GM23338 (cell line): ENCODE measurements at regions not wholly inside any gene's neighbourhood (a gene's known extent, or its start where the extent isn't known, plus 50 kb on each side); places are given as distances from the start of the nearest gene placed in this dataset.
A peak's percentile ranks its signal among the peaks of the same experiment; 100 is the strongest.

Experiments used
- ATAC-seq: fragments of 200-7000 bp; cut with Tn5 transposase; 3 replicates; pipeline ENCODE4 v1.9.1; 2020
- DNase-seq: peaks from one replicate; pipeline ENCODE4 v3.0.0-alpha.2; 2015; ENCODE audit warnings: low spot score
- H2AFZ ChIP-seq: fragments of 200-600 bp; sonication (generic); 2 replicates; pipeline ENCODE4 v1.8.0; 2016; ENCODE audit warnings: antibody characterized with exemption, mild to moderate bottlenecking, moderate library complexity
- H3F3A ChIP-seq: fragments of 200-600 bp; sonication (generic); replicated peaks from 2 replicates; pipeline ENCODE4 v1.8.0; 2017; ENCODE audit warnings: antibody characterized with exemption, mixed run types, low read depth
- H3K27ac ChIP-seq: fragments of 200-600 bp; sonication (generic); 2 replicates; pipeline ENCODE4 v1.6.1; 2016; ENCODE audit warnings: low read depth
- H3K27me3 ChIP-seq: fragments of 200-600 bp; sonication (generic); 2 replicates; pipeline ENCODE4 v1.8.0; 2016; ENCODE audit warnings: mild to moderate bottlenecking, mixed run types, moderate library complexity; ENCODE audit not compliant: insufficient read depth
- H3K36me3 ChIP-seq: fragments of 200-600 bp; sonication (generic); 2 replicates; pipeline ENCODE4 v1.8.0; 2016; ENCODE audit warnings: mild to moderate bottlenecking; ENCODE audit not compliant: insufficient read depth
- H3K4me1 ChIP-seq: fragments of 200-600 bp; sonication (generic); 2 replicates; pipeline ENCODE4 v1.8.0; 2016; ENCODE audit warnings: mild to moderate bottlenecking, moderate library complexity; ENCODE audit not compliant: insufficient read depth
- H3K4me2 ChIP-seq: fragments of 200-600 bp; sonication (generic); 2 replicates; pipeline ENCODE4 v1.7.1; 2017; ENCODE audit warnings: mixed run types
- H3K4me3 ChIP-seq: fragments of 200-600 bp; sonication (generic); 2 replicates; pipeline ENCODE4 v1.6.1; 2016; ENCODE audit warnings: mixed run types
- H3K79me2 ChIP-seq: fragments of 200-600 bp; sonication (generic); replicated peaks from 2 replicates; pipeline ENCODE4 v1.8.0; 2017; ENCODE audit warnings: mild to moderate bottlenecking; ENCODE audit not compliant: insufficient read depth
- H3K9me2 ChIP-seq: fragments of 200-600 bp; sonication (generic); 2 replicates; pipeline ENCODE4 v1.8.0; 2017; ENCODE audit not compliant: insufficient read depth
- H4K20me1 ChIP-seq: fragments of 200-600 bp; sonication (generic); replicated peaks from 2 replicates; pipeline ENCODE4 v1.8.0; 2017; ENCODE audit warnings: mild to moderate bottlenecking; ENCODE audit not compliant: insufficient read depth
- H3K27ac Mint-ChIP-seq: 2 replicates; pipeline ENCODE4 v1.8.0; 2020; ENCODE audit warnings: inconsistent platforms, mild to moderate bottlenecking, moderate library complexity, mixed read lengths
- H3K27me3 Mint-ChIP-seq: 3 replicates; pipeline ENCODE4 v1.8.0; 2022; ENCODE audit warnings: low read depth, mild to moderate bottlenecking, moderate library complexity, mixed read lengths, inconsistent platforms; ENCODE audit not compliant: insufficient read depth, poor library complexity
- H3K36me3 Mint-ChIP-seq: 3 replicates; pipeline ENCODE4 v1.8.0; 2021; ENCODE audit warnings: low read depth, mild to moderate bottlenecking, inconsistent platforms, moderate library complexity, mixed read lengths
- H3K4me1 Mint-ChIP-seq: 3 replicates; pipeline ENCODE4 v1.8.0; 2020; ENCODE audit warnings: mild to moderate bottlenecking, inconsistent platforms, mixed read lengths
- H3K4me3 Mint-ChIP-seq: 3 replicates; pipeline ENCODE4 v1.8.0; 2021; ENCODE audit warnings: moderate library complexity, mild to moderate bottlenecking, inconsistent platforms, mixed read lengths
- H3K9me3 Mint-ChIP-seq: 3 replicates; pipeline ENCODE4 v1.8.0; 2020; ENCODE audit warnings: moderate library complexity, mild to moderate bottlenecking, inconsistent platforms, mixed read lengths
- CREB1 ChIP-seq: fragments of 250-450 bp; sonication (Bioruptor Pico); IDR thresholded peaks from 2 replicates; pipeline ENCODE4 v1.5.0; 2020; ENCODE audit warnings: low read depth, mild to moderate bottlenecking, moderate library complexity
- EZH2 ChIP-seq: fragments of 200-600 bp; sonication (generic); IDR thresholded peaks from one replicate; pipeline ENCODE4 v1.8.0; 2017; ENCODE audit warnings: antibody characterized with exemption, mild to moderate bottlenecking, low read depth; ENCODE audit not compliant: unreplicated experiment
- EZH2phosphoT487 ChIP-seq: fragments of 200-600 bp; sonication (generic); IDR thresholded peaks from one replicate; pipeline ENCODE4 v1.8.1; 2018; ENCODE audit warnings: antibody characterized with exemption; ENCODE audit not compliant: unreplicated experiment
- JUNB ChIP-seq: IDR thresholded peaks from one replicate; pipeline ENCODE4 v1.6.1; 2016; ENCODE audit warnings: antibody characterized with exemption; ENCODE audit not compliant: unreplicated experiment
- NANOG ChIP-seq: IDR thresholded peaks from 2 replicates; pipeline ENCODE4 v1.6.1; 2016; ENCODE audit warnings: antibody characterized with exemption, borderline replicate concordance
- POLR2AphosphoS5 ChIP-seq: IDR thresholded peaks from 2 replicates; pipeline ENCODE4 v1.6.1; 2016; ENCODE audit warnings: antibody characterized with exemption, low read depth
- STAT1 ChIP-seq: IDR thresholded peaks from one replicate; pipeline ENCODE4 v1.6.1; 2016; ENCODE audit warnings: antibody characterized with exemption; ENCODE audit not compliant: unreplicated experiment
- ZNF114 ChIP-seq: fragments of 250-450 bp; sonication (Bioruptor Pico); IDR thresholded peaks from 2 replicates; pipeline ENCODE4 v1.5.0; 2020; ENCODE audit warnings: mild to moderate bottlenecking, moderate library complexity
- ZNF331 ChIP-seq: fragments of 250-450 bp; sonication (Bioruptor Pico); IDR thresholded peaks from 2 replicates; pipeline ENCODE4 v1.5.0; 2020; ENCODE audit warnings: low read depth, mild to moderate bottlenecking, moderate library complexity
- TF ChIP-seq, protein P1 (sequence below): IDR thresholded peaks from one replicate; pipeline ENCODE4 v1.6.1; 2018; ENCODE audit warnings: antibody characterized with exemption; ENCODE audit not compliant: unreplicated experiment
- TF ChIP-seq, protein P2 (sequence below), 2 experiments: fragments of 200-600 bp in 1 of 2; sonication (generic) in 1 of 2; conservative IDR thresholded peaks; 2 replicates each; pipeline versions ENCODE4 v1.5.1 to v1.6.1; 2016 to 2017; ENCODE audit warnings: antibody characterized with exemption in 2 of 2, low read depth in 2 of 2, mild to moderate bottlenecking in 2 of 2, moderate library complexity in 1 of 2
- TF ChIP-seq, protein P3 (sequence below): IDR thresholded peaks from 2 replicates; pipeline ENCODE4 v1.6.1; 2016; ENCODE audit warnings: antibody characterized with exemption
- TF ChIP-seq, protein P4 (sequence below): fragments of 250-450 bp; sonication (Bioruptor Pico); IDR thresholded peaks from 2 replicates; pipeline ENCODE4 v1.5.0; 2020; ENCODE audit warnings: mild to moderate bottlenecking, moderate library complexity

DNA sequence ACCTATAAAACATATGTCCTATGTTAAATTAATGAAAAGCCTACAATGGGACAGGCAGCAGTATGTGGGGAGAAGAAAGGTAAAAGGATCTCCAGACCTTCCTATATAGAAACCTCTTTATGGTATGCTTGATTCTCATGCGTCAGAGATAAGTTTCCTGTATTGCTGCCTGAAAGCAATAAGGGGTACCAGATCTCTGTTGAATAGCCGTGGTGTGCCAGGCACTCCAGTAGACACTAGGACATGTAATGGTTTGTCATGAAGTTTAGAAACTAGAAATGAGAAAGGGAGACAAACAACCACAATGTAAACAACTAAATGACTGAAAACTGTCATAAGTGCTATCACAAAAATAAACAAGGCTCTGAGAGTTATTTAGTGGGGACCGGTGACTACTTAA, 168.1 kb downstream of the EFHB start:
- Histone ChIP-seq H3K27ac (no peak overlapping the region), H3K9me2 (no peaks in the 10 kb centered on the region), H3K4me2 (no peak overlapping the region), H3K4me3 (no peak overlapping the region), H3F3A (no peaks in the 10 kb centered on the region), H3K27me3 (no peaks in the 10 kb centered on the region), H3K4me1 (no peaks in the 10 kb centered on the region), H3K79me2 (no peaks in the 10 kb centered on the region), H3K36me3 (no peaks in the 10 kb centered on the region), H2AFZ (peak overlapping the region; percentile 57; the same call in 1 of the 2 replicates), H4K20me1 (no peaks in the 10 kb centered on the region)
- no peak for TF ChIP-seq NANOG
- no peak for TF ChIP-seq ZNF331 (CRISPR knock-in tag)
- TF ChIP-seq POLR2AphosphoS5: no peak
- no peak for TF ChIP-seq STAT1
- TF ChIP-seq, protein P1, sequence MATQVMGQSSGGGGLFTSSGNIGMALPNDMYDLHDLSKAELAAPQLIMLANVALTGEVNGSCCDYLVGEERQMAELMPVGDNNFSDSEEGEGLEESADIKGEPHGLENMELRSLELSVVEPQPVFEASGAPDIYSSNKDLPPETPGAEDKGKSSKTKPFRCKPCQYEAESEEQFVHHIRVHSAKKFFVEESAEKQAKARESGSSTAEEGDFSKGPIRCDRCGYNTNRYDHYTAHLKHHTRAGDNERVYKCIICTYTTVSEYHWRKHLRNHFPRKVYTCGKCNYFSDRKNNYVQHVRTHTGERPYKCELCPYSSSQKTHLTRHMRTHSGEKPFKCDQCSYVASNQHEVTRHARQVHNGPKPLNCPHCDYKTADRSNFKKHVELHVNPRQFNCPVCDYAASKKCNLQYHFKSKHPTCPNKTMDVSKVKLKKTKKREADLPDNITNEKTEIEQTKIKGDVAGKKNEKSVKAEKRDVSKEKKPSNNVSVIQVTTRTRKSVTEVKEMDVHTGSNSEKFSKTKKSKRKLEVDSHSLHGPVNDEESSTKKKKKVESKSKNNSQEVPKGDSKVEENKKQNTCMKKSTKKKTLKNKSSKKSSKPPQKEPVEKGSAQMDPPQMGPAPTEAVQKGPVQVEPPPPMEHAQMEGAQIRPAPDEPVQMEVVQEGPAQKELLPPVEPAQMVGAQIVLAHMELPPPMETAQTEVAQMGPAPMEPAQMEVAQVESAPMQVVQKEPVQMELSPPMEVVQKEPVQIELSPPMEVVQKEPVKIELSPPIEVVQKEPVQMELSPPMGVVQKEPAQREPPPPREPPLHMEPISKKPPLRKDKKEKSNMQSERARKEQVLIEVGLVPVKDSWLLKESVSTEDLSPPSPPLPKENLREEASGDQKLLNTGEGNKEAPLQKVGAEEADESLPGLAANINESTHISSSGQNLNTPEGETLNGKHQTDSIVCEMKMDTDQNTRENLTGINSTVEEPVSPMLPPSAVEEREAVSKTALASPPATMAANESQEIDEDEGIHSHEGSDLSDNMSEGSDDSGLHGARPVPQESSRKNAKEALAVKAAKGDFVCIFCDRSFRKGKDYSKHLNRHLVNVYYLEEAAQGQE: no peak
- TF ChIP-seq, protein P2, sequence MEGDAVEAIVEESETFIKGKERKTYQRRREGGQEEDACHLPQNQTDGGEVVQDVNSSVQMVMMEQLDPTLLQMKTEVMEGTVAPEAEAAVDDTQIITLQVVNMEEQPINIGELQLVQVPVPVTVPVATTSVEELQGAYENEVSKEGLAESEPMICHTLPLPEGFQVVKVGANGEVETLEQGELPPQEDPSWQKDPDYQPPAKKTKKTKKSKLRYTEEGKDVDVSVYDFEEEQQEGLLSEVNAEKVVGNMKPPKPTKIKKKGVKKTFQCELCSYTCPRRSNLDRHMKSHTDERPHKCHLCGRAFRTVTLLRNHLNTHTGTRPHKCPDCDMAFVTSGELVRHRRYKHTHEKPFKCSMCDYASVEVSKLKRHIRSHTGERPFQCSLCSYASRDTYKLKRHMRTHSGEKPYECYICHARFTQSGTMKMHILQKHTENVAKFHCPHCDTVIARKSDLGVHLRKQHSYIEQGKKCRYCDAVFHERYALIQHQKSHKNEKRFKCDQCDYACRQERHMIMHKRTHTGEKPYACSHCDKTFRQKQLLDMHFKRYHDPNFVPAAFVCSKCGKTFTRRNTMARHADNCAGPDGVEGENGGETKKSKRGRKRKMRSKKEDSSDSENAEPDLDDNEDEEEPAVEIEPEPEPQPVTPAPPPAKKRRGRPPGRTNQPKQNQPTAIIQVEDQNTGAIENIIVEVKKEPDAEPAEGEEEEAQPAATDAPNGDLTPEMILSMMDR (conservative IDR thresholded peaks at IDR 0.05; ENCODE audit: low read depth in 2 of 2): no peak
- TF ChIP-seq EZH2phosphoT487: no peak
- TF ChIP-seq, protein P3, sequence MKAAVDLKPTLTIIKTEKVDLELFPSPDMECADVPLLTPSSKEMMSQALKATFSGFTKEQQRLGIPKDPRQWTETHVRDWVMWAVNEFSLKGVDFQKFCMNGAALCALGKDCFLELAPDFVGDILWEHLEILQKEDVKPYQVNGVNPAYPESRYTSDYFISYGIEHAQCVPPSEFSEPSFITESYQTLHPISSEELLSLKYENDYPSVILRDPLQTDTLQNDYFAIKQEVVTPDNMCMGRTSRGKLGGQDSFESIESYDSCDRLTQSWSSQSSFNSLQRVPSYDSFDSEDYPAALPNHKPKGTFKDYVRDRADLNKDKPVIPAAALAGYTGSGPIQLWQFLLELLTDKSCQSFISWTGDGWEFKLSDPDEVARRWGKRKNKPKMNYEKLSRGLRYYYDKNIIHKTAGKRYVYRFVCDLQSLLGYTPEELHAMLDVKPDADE: no peak
- TF ChIP-seq ZNF114: no peak
- no peak for TF ChIP-seq JUNB
- TF ChIP-seq CREB1 (CRISPR knock-in tag): no peak
- TF ChIP-seq EZH2: no peak
- TF ChIP-seq, protein P4, sequence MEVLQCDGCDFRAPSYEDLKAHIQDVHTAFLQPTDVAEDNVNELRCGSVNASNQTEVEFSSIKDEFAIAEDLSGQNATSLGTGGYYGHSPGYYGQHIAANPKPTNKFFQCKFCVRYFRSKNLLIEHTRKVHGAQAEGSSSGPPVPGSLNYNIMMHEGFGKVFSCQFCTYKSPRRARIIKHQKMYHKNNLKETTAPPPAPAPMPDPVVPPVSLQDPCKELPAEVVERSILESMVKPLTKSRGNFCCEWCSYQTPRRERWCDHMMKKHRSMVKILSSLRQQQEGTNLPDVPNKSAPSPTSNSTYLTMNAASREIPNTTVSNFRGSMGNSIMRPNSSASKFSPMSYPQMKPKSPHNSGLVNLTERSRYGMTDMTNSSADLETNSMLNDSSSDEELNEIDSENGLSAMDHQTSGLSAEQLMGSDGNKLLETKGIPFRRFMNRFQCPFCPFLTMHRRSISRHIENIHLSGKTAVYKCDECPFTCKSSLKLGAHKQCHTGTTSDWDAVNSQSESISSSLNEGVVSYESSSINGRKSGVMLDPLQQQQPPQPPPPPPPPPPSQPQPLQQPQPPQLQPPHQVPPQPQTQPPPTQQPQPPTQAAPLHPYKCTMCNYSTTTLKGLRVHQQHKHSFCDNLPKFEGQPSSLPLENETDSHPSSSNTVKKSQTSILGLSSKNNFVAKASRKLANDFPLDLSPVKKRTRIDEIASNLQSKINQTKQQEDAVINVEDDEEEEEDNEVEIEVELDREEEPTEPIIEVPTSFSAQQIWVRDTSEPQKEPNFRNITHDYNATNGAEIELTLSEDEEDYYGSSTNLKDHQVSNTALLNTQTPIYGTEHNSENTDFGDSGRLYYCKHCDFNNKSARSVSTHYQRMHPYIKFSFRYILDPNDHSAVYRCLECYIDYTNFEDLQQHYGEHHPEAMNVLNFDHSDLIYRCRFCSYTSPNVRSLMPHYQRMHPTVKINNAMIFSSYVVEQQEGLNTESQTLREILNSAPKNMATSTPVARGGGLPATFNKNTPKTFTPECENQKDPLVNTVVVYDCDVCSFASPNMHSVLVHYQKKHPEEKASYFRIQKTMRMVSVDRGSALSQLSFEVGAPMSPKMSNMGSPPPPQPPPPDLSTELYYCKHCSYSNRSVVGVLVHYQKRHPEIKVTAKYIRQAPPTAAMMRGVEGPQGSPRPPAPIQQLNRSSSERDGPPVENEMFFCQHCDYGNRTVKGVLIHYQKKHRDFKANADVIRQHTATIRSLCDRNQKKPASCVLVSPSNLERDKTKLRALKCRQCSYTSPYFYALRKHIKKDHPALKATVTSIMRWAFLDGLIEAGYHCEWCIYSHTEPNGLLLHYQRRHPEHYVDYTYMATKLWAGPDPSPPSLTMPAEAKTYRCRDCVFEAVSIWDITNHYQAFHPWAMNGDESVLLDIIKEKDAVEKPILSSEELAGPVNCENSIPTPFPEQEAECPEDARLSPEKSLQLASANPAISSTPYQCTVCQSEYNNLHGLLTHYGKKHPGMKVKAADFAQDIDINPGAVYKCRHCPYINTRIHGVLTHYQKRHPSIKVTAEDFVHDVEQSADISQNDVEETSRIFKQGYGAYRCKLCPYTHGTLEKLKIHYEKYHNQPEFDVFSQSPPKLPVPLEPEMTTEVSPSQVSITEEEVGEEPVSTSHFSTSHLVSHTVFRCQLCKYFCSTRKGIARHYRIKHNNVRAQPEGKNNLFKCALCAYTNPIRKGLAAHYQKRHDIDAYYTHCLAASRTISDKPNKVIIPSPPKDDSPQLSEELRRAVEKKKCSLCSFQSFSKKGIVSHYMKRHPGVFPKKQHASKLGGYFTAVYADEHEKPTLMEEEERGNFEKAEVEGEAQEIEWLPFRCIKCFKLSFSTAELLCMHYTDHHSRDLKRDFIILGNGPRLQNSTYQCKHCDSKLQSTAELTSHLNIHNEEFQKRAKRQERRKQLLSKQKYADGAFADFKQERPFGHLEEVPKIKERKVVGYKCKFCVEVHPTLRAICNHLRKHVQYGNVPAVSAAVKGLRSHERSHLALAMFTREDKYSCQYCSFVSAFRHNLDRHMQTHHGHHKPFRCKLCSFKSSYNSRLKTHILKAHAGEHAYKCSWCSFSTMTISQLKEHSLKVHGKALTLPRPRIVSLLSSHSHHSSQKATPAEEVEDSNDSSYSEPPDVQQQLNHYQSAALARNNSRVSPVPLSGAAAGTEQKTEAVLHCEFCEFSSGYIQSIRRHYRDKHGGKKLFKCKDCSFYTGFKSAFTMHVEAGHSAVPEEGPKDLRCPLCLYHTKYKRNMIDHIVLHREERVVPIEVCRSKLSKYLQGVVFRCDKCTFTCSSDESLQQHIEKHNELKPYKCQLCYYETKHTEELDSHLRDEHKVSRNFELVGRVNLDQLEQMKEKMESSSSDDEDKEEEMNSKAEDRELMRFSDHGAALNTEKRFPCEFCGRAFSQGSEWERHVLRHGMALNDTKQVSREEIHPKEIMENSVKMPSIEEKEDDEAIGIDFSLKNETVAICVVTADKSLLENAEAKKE (CRISPR knock-in tag): no peak
- DNase-seq (no peak), ATAC-seq (no peak)
- no peaks in the 10 kb centered on the region for H3K36me3 Mint-ChIP-seq
- H3K4me3 Mint-ChIP-seq: no peak overlapping the region
- no peaks in the 10 kb centered on the region for H3K27me3 Mint-ChIP-seq
- peaks cover 17% of the 10 kb centered on the region for H3K4me1 Mint-ChIP-seq
- H3K9me3 Mint-ChIP-seq: no peaks in the 10 kb centered on the region
- H3K27ac Mint-ChIP-seq: peak overlapping the region; percentile 8; the same call in 1 of the 2 replicates
